ENCODE measurements at regions not wholly inside any gene's neighbourhood (a gene's known extent, or its start where the extent isn't known, plus 50 kb on each side); places are given as distances from the start of the nearest gene placed in this dataset.

- H3K4me2 ChIP-seq, result no peak overlapping the region
- H3K9me2 ChIP-seq, result no peaks in the 10 kb centered on the region
- no peaks in the 10 kb centered on the region for H3K79me2 ChIP-seq (ENCODE audit: insufficient read depth)
- no peak overlapping the region for H3K27ac ChIP-seq (ENCODE audit: low read depth in 2 of 2, low read length in 1 of 2)
- TF ChIP-seq TAF1 (IDR thresholded peaks at IDR 0.05; ENCODE audit: borderline replicate concordance, low read depth, low read length) (no peak), RAD21 (IDR thresholded peaks at IDR 0.05; ENCODE audit: low read length) (no peak), RFX5 (IDR thresholded peaks at IDR 0.05; ENCODE audit: low read length) (no peak), GABPA (IDR thresholded peaks at IDR 0.05; ENCODE audit: low read depth) (no peak), MEF2A (IDR thresholded peaks at IDR 0.05; ENCODE audit: borderline replicate concordance, low read depth) (no peak), NRF1 (IDR thresholded peaks at IDR 0.05; ENCODE audit: low read depth, low read length) (no peak)
- H3F3A ChIP-seq (replicated peaks; ENCODE audit: insufficient read depth), result no peaks in the 10 kb centered on the region
- POLR2A ChIA-PET, result no interaction called here
- no peaks in the 10 kb centered on the region for H3K4me1 ChIP-seq (ENCODE audit: control insufficient read depth in 1 of 2, insufficient read depth in 2 of 2, low read depth in 1 of 2, low read length in 1 of 2)
- no peak overlapping the region for H2AFZ ChIP-seq (ENCODE audit: low read depth)
- WGBS (ENCODE audit: low lambda C conversion rate), result 33% methylated on average over 6 of the region's 6 CpGs
- no peaks in the 10 kb centered on the region for H4K20me1 ChIP-seq (ENCODE audit: insufficient read depth)
- CTCF ChIA-PET, result no interaction called here
- no peaks in the 10 kb centered on the region for H3K9me3 ChIP-seq
- no peaks in the 10 kb centered on the region for H3K27me3 ChIP-seq (ENCODE audit: insufficient read depth)
- no peak overlapping the region for H3K4me3 ChIP-seq (ENCODE audit: low read depth in 2 of 2, low read length in 1 of 2)
- no peak for DNase-seq
- no peaks in the 10 kb centered on the region for H3K36me3 ChIP-seq (replicated peaks in 1 of 2; ENCODE audit: control insufficient read depth in 1 of 2, insufficient read depth in 2 of 2, low read length in 1 of 2)
- no peak overlapping the region for H3K9ac ChIP-seq
Measured at GRCh38 chr13:61036715-61037114, 378.9 kb downstream of the PCDH20 start.

- no peak for DNase-seq
- no peak for TF ChIP-seq MXI1 (IDR thresholded peaks at IDR 0.05; ENCODE audit: low read depth, low read length)
- no peak for TF ChIP-seq GATA2 (CRISPR knock-in tag; IDR thresholded peaks at IDR 0.05)
- no peak for TF ChIP-seq SMC3 (IDR thresholded peaks at IDR 0.05; ENCODE audit: low read depth, low read length)
- TF ChIP-seq ELF1 (IDR thresholded peaks at IDR 0.05), result no peak
- no peak for TF ChIP-seq EP300 (IDR thresholded peaks at IDR 0.05; ENCODE audit: borderline replicate concordance in 1 of 2, low read depth in 1 of 2, low read length in 1 of 2)
- no peak for TF ChIP-seq SIN3A (IDR thresholded peaks at IDR 0.05; ENCODE audit: borderline replicate concordance, low read depth, low read length)
- H3K9me3 ChIP-seq, result no peaks in the 10 kb centered on the region
- H3K4me1 ChIP-seq (ENCODE audit: control insufficient read depth in 1 of 2, insufficient read depth in 2 of 2, low read depth in 1 of 2, low read length in 1 of 2), result no peaks in the 10 kb centered on the region; a peak in 1 of 4 replicates
- ChIA-PET POLR2A (no interaction called here), CTCF (interaction anchor here (0.8 kb wide), 1 partner anchor 29 kb away, joined by 3 read pairs; no protein-coding TSS in a partner anchor)
- no peak overlapping the region for H3K9ac ChIP-seq
- no peaks in the 10 kb centered on the region for H3K27me3 ChIP-seq (ENCODE audit: insufficient read depth)
- no peaks in the 10 kb centered on the region for H4K20me1 ChIP-seq (ENCODE audit: insufficient read depth)
- no peak overlapping the region for H3K4me2 ChIP-seq
- no peak overlapping the region for H3K27ac ChIP-seq (ENCODE audit: low read depth in 2 of 2, low read length in 1 of 2)
- H3K79me2 ChIP-seq (ENCODE audit: insufficient read depth), result no peaks in the 10 kb centered on the region
- H2AFZ ChIP-seq (ENCODE audit: low read depth), result no peak overlapping the region
- H3F3A ChIP-seq (replicated peaks; ENCODE audit: insufficient read depth), result no peaks in the 10 kb centered on the region
- no peaks in the 10 kb centered on the region for H3K9me2 ChIP-seq
- no peak overlapping the region for H3K4me3 ChIP-seq (ENCODE audit: low read depth in 2 of 2, low read length in 1 of 2)
- no peaks in the 10 kb centered on the region for H3K36me3 ChIP-seq (replicated peaks in 1 of 2; ENCODE audit: control insufficient read depth in 1 of 2, insufficient read depth in 2 of 2, low read length in 1 of 2)
Measured at GRCh38 chr13:61030445-61030844, 385.2 kb downstream of the PCDH20 start.

- Histone ChIP-seq H4K20me1 (ENCODE audit: insufficient read depth) (no peaks in the 10 kb centered on the region), H2AFZ (ENCODE audit: low read depth) (no peak overlapping the region), H3K27ac (ENCODE audit: low read depth in 2 of 2, low read length in 1 of 2) (no peak overlapping the region), H3K79me2 (ENCODE audit: insufficient read depth) (no peaks in the 10 kb centered on the region), H3K27me3 (ENCODE audit: insufficient read depth) (no peaks in the 10 kb centered on the region), H3K9ac (no peak overlapping the region), H3F3A (replicated peaks; ENCODE audit: insufficient read depth) (no peaks in the 10 kb centered on the region), H3K4me3 (ENCODE audit: low read depth in 2 of 2, low read length in 1 of 2) (no peak overlapping the region), H3K9me2 (no peaks in the 10 kb centered on the region), H3K36me3 (replicated peaks in 1 of 2; ENCODE audit: control insufficient read depth in 1 of 2, insufficient read depth in 2 of 2, low read length in 1 of 2) (no peaks in the 10 kb centered on the region), H3K4me1 (ENCODE audit: control insufficient read depth in 1 of 2, insufficient read depth in 2 of 2, low read depth in 1 of 2, low read length in 1 of 2) (no peaks in the 10 kb centered on the region; a peak in 1 of 4 replicates), H3K9me3 (no peaks in the 10 kb centered on the region), H3K4me2 (no peak overlapping the region)
- POLR2A ChIA-PET, result no interaction called here
- 19% methylated on average over 2 of the region's 2 CpGs for WGBS (ENCODE audit: low lambda C conversion rate)
- CTCF ChIA-PET, result no interaction called here
- peak; percentile 8 for DNase-seq
- TF ChIP-seq POLR2AphosphoS5 (IDR thresholded peaks at IDR 0.05; ENCODE audit: low read depth, low read length), result no peak
- no peak for TF ChIP-seq GATA2 (CRISPR knock-in tag; IDR thresholded peaks at IDR 0.05)
- TF ChIP-seq FOXJ3 (CRISPR knock-in tag; IDR thresholded peaks at IDR 0.05), result no peak
- no peak for TF ChIP-seq FOXM1 (IDR thresholded peaks at IDR 0.05; ENCODE audit: low read depth)
- TF ChIP-seq, protein P1, sequence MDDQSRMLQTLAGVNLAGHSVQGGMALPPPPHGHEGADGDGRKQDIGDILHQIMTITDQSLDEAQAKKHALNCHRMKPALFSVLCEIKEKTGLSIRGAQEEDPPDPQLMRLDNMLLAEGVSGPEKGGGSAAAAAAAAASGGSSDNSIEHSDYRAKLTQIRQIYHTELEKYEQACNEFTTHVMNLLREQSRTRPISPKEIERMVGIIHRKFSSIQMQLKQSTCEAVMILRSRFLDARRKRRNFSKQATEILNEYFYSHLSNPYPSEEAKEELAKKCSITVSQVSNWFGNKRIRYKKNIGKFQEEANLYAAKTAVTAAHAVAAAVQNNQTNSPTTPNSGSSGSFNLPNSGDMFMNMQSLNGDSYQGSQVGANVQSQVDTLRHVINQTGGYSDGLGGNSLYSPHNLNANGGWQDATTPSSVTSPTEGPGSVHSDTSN (IDR thresholded peaks at IDR 0.05), result no peak
- no peak for TF ChIP-seq JUND (IDR thresholded peaks at IDR 0.05)
- TF ChIP-seq NFIC (IDR thresholded peaks at IDR 0.05; ENCODE audit: borderline replicate concordance), result no peak
- TF ChIP-seq RXRA (IDR thresholded peaks at IDR 0.05; ENCODE audit: borderline replicate concordance, low read depth), result no peak
- no peak for TF ChIP-seq GABPA (IDR thresholded peaks at IDR 0.05; ENCODE audit: low read depth)
- TF ChIP-seq, protein P2, sequence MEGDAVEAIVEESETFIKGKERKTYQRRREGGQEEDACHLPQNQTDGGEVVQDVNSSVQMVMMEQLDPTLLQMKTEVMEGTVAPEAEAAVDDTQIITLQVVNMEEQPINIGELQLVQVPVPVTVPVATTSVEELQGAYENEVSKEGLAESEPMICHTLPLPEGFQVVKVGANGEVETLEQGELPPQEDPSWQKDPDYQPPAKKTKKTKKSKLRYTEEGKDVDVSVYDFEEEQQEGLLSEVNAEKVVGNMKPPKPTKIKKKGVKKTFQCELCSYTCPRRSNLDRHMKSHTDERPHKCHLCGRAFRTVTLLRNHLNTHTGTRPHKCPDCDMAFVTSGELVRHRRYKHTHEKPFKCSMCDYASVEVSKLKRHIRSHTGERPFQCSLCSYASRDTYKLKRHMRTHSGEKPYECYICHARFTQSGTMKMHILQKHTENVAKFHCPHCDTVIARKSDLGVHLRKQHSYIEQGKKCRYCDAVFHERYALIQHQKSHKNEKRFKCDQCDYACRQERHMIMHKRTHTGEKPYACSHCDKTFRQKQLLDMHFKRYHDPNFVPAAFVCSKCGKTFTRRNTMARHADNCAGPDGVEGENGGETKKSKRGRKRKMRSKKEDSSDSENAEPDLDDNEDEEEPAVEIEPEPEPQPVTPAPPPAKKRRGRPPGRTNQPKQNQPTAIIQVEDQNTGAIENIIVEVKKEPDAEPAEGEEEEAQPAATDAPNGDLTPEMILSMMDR (IDR thresholded peaks at IDR 0.05), result no peak
- TF ChIP-seq MXI1 (IDR thresholded peaks at IDR 0.05; ENCODE audit: low read depth, low read length), result no peak
- no peak for TF ChIP-seq MEF2A (IDR thresholded peaks at IDR 0.05; ENCODE audit: borderline replicate concordance, low read depth)
- TF ChIP-seq RCOR1 (IDR thresholded peaks at IDR 0.05; ENCODE audit: low read length), result no peak
- TF ChIP-seq TEAD4 (IDR thresholded peaks at IDR 0.05; ENCODE audit: borderline replicate concordance, insufficient read depth), result no peak
- TF ChIP-seq TCF12 (IDR thresholded peaks at IDR 0.05), result no peak
Measured at GRCh38 chr13:61029064-61029463, 386.6 kb downstream of the PCDH20 start.

Measured in SK-N-SH (cell line).